ENCODE measurements at regions not wholly inside any gene's neighbourhood (a gene's known extent, or its start where the extent isn't known, plus 50 kb on each side); places are given as distances from the start of the nearest gene placed in this dataset.
"Not testable (repeated sequence)": the region's sequence is repeated elsewhere in the genome, so short reads cannot be mapped to it uniquely, and the experiment has no call there.

DNA sequence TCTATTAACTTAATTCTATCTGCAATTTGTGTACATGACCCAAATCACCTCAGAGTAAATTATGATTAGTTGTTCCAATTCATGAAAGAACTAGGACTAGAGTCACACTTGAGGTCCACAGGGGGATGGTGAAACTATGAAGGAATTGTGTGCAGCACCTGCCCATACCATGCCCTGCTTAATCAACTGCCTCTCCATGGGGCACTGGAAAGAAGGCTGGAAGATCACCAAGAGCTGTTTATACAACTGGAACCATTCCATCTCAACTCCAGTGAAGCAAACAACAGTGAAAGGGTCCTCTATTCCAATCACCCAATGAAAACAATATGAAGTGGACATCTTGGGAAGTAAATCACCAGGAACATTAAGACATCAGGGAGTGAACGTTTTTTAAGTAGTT, 98.7 kb upstream of the SEMA3D start:
- no peak for DNase-seq

DNA sequence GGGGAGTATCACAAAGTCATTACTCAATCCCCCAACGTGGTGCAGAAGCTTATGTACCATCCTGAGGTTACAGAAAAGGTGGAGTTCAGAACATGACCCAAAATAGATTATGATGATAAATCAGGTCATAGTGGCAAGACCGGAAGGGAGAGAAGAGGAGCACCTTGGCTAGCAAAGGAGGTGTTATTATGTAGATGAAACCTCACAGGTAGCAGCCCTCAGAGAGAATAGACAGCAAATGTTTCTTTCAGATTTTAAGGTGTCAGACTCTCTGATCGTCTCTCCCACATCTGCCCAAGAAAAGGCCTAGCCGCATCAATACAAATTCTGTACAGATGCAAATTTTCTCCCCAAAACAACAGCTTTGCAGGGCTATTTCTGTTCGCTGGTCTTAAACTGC, 88.3 kb upstream of the SEMA3D start:
- DNase-seq: no peak

DNA sequence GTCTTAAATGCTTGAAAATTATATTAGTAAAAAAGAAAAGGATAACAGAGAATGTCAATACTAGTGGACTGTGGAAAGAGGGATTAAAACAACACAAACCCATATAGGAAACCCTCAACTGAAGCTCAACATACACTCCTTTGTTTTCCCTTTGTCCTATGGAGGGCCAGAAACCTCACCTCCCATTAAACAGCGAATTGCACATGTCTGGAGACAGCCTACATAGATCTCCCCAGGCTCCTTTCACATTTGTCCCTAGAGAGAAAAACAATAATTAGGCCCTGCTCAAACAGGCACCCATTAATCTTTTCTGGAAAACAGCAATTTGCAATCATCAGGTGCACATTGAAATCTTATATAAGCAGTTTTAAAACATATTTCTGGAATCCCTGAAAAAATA, 87.6 kb upstream of the SEMA3D start:
- DNase-seq: no peak

DNA sequence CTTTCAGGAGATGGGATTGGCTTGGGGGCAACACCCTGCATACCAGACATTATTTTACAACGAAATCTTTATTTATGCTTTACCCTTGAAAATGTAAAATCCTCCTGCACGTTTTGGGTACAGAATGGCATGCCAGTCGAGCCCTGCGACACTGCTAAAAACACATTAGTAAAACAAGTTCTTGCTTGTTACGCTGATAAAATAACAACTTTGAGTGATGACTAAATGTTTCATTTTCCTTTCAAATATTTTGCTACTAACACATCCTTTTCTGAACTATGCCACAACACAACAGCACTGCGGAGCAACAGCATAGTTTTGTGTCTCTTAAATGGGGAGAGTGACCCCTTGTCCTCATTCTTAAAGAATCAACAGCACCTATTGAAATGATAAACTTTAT, 76.0 kb upstream of the SEMA3D start:
- DNase-seq: no peak

DNA sequence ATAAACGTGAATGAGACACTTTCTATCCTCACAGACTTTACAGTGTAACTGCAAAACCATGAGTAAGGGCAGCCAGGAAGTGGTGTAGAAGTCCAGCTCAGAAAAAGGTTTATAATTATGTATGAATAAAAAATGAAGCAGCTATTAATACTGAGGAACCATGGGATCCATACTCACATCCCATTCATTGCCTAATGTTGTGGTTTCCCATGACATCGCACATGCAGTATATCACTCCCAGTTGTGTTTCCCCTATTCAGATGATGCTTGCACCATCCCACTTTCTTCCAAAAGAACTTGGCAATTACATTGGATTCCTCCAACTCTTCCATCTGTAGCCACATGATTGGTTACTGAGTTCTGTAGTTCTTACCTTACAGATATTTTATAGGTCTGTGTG, 74.5 kb upstream of the SEMA3D start:
- DNase-seq: no peak

DNA sequence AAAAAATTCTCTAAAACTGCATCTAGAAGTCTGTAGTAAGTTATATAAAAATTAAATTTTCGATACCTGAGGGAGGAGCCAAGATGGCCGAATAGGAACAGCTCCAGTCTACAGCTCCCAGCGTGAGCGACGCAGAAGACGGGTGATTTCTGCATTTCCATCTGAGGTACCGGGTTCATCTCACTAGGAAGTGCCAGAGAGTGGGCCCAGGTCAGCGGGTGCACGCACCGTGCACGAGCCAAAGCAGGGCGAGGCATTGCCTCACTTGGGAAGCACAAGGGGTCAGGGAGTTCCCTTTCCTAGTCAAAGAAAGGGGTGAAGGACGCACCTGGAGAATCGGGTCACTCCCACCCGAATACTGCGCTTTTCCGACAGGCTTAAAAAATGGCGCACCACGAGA, 62.9 kb upstream of the SEMA3D start:
- DNase-seq: not testable (repeated sequence)

DNA sequence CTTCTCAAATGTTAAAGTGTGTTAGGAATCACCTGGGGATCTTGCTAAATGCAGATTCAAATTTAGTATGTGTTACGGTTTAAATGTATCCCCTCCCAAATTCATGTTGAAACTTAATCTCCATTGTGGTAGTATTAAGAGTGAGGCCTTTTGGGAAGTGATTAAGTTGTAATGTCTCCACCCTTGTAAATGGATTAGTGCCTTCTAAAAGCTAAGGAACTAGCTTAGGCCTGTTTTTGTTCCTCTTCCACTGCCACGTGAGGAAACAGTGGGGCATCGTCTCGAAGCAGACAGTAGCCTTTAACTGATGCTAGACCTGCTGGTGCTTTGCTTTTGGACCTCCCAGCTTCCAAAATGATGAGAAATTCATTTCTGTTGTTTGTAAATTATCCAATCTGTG, 52.3 kb upstream of the SEMA3D start:
- DNase-seq: no peak

DNA sequence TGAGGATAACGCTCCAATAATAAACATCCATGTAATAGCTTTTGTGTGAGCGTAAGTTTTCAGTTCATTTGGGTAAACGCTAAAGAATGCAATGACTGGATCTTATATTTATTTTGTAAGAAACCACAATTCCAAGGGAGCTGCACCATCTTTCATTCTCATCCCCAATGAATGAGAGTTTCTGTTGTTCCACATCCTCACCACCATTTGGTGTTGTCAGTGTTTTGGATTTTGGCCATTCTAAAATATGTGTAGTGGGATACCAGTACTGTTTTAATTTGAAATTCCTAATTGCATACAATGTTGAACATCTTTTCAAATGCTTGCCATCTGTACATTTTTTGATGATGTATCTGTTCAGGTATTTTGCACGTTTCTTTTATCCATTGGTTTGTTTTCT, 50.9 kb upstream of the SEMA3D start:
- no peak for DNase-seq

Measured in activated gamma-delta T cell treated with Interleukin-2 at 50 U/mL for 16 hours (primary cell).